GM23338 (cell line): ENCODE measurements at regions not wholly inside any gene's neighbourhood (a gene's known extent, or its start where the extent isn't known, plus 50 kb on each side); places are given as distances from the start of the nearest gene placed in this dataset.

ENCODE experiments used
- ATAC-seq: fragments of 200-7000 bp; cut with Tn5 transposase; 3 replicates; pipeline ENCODE4 v1.9.1; 2020
- DNase-seq: peaks from one replicate; pipeline ENCODE4 v3.0.0-alpha.2; 2015; ENCODE audit warnings: low spot score
- H2AFZ ChIP-seq: fragments of 200-600 bp; sonication (generic); 2 replicates; pipeline ENCODE4 v1.8.0; 2016; ENCODE audit warnings: antibody characterized with exemption, mild to moderate bottlenecking, moderate library complexity
- H3F3A ChIP-seq: fragments of 200-600 bp; sonication (generic); replicated peaks from 2 replicates; pipeline ENCODE4 v1.8.0; 2017; ENCODE audit warnings: antibody characterized with exemption, mixed run types, low read depth
- H3K27ac ChIP-seq: fragments of 200-600 bp; sonication (generic); 2 replicates; pipeline ENCODE4 v1.6.1; 2016; ENCODE audit warnings: low read depth
- H3K27me3 ChIP-seq: fragments of 200-600 bp; sonication (generic); 2 replicates; pipeline ENCODE4 v1.8.0; 2016; ENCODE audit warnings: mild to moderate bottlenecking, mixed run types, moderate library complexity; ENCODE audit not compliant: insufficient read depth
- H3K36me3 ChIP-seq: fragments of 200-600 bp; sonication (generic); 2 replicates; pipeline ENCODE4 v1.8.0; 2016; ENCODE audit warnings: mild to moderate bottlenecking; ENCODE audit not compliant: insufficient read depth
- H3K4me1 ChIP-seq: fragments of 200-600 bp; sonication (generic); 2 replicates; pipeline ENCODE4 v1.8.0; 2016; ENCODE audit warnings: mild to moderate bottlenecking, moderate library complexity; ENCODE audit not compliant: insufficient read depth
- H3K4me2 ChIP-seq: fragments of 200-600 bp; sonication (generic); 2 replicates; pipeline ENCODE4 v1.7.1; 2017; ENCODE audit warnings: mixed run types
- H3K4me3 ChIP-seq: fragments of 200-600 bp; sonication (generic); 2 replicates; pipeline ENCODE4 v1.6.1; 2016; ENCODE audit warnings: mixed run types
- H3K79me2 ChIP-seq: fragments of 200-600 bp; sonication (generic); replicated peaks from 2 replicates; pipeline ENCODE4 v1.8.0; 2017; ENCODE audit warnings: mild to moderate bottlenecking; ENCODE audit not compliant: insufficient read depth
- H3K9me2 ChIP-seq: fragments of 200-600 bp; sonication (generic); 2 replicates; pipeline ENCODE4 v1.8.0; 2017; ENCODE audit not compliant: insufficient read depth
- H4K20me1 ChIP-seq: fragments of 200-600 bp; sonication (generic); replicated peaks from 2 replicates; pipeline ENCODE4 v1.8.0; 2017; ENCODE audit warnings: mild to moderate bottlenecking; ENCODE audit not compliant: insufficient read depth
- H3K27ac Mint-ChIP-seq: 2 replicates; pipeline ENCODE4 v1.8.0; 2020; ENCODE audit warnings: inconsistent platforms, mild to moderate bottlenecking, moderate library complexity, mixed read lengths
- H3K27me3 Mint-ChIP-seq: 3 replicates; pipeline ENCODE4 v1.8.0; 2022; ENCODE audit warnings: low read depth, mild to moderate bottlenecking, moderate library complexity, mixed read lengths, inconsistent platforms; ENCODE audit not compliant: insufficient read depth, poor library complexity
- H3K36me3 Mint-ChIP-seq: 3 replicates; pipeline ENCODE4 v1.8.0; 2021; ENCODE audit warnings: low read depth, mild to moderate bottlenecking, inconsistent platforms, moderate library complexity, mixed read lengths
- H3K4me1 Mint-ChIP-seq: 3 replicates; pipeline ENCODE4 v1.8.0; 2020; ENCODE audit warnings: mild to moderate bottlenecking, inconsistent platforms, mixed read lengths
- H3K4me3 Mint-ChIP-seq: 3 replicates; pipeline ENCODE4 v1.8.0; 2021; ENCODE audit warnings: moderate library complexity, mild to moderate bottlenecking, inconsistent platforms, mixed read lengths
- H3K9me3 Mint-ChIP-seq: 3 replicates; pipeline ENCODE4 v1.8.0; 2020; ENCODE audit warnings: moderate library complexity, mild to moderate bottlenecking, inconsistent platforms, mixed read lengths
- CREB1 ChIP-seq: fragments of 250-450 bp; sonication (Bioruptor Pico); IDR thresholded peaks from 2 replicates; pipeline ENCODE4 v1.5.0; 2020; ENCODE audit warnings: low read depth, mild to moderate bottlenecking, moderate library complexity
- EZH2 ChIP-seq: fragments of 200-600 bp; sonication (generic); IDR thresholded peaks from one replicate; pipeline ENCODE4 v1.8.0; 2017; ENCODE audit warnings: antibody characterized with exemption, mild to moderate bottlenecking, low read depth; ENCODE audit not compliant: unreplicated experiment
- EZH2phosphoT487 ChIP-seq: fragments of 200-600 bp; sonication (generic); IDR thresholded peaks from one replicate; pipeline ENCODE4 v1.8.1; 2018; ENCODE audit warnings: antibody characterized with exemption; ENCODE audit not compliant: unreplicated experiment
- JUNB ChIP-seq: IDR thresholded peaks from one replicate; pipeline ENCODE4 v1.6.1; 2016; ENCODE audit warnings: antibody characterized with exemption; ENCODE audit not compliant: unreplicated experiment
- NANOG ChIP-seq: IDR thresholded peaks from 2 replicates; pipeline ENCODE4 v1.6.1; 2016; ENCODE audit warnings: antibody characterized with exemption, borderline replicate concordance
- POLR2AphosphoS5 ChIP-seq: IDR thresholded peaks from 2 replicates; pipeline ENCODE4 v1.6.1; 2016; ENCODE audit warnings: antibody characterized with exemption, low read depth
- ZNF114 ChIP-seq: fragments of 250-450 bp; sonication (Bioruptor Pico); IDR thresholded peaks from 2 replicates; pipeline ENCODE4 v1.5.0; 2020; ENCODE audit warnings: mild to moderate bottlenecking, moderate library complexity
- ZNF331 ChIP-seq: fragments of 250-450 bp; sonication (Bioruptor Pico); IDR thresholded peaks from 2 replicates; pipeline ENCODE4 v1.5.0; 2020; ENCODE audit warnings: low read depth, mild to moderate bottlenecking, moderate library complexity
- TF ChIP-seq, protein P1 (sequence below): IDR thresholded peaks from 2 replicates; pipeline ENCODE4 v1.6.1; 2016; ENCODE audit warnings: antibody characterized with exemption
- TF ChIP-seq, protein P2 (sequence below), 2 experiments: fragments of 200-600 bp in 1 of 2; sonication (generic) in 1 of 2; conservative IDR thresholded peaks; 2 replicates each; pipeline versions ENCODE4 v1.5.1 to v1.6.1; 2016 to 2017; ENCODE audit warnings: antibody characterized with exemption in 2 of 2, low read depth in 2 of 2, mild to moderate bottlenecking in 2 of 2, moderate library complexity in 1 of 2
- TF ChIP-seq, protein P3 (sequence below): IDR thresholded peaks from one replicate; pipeline ENCODE4 v1.6.1; 2018; ENCODE audit warnings: antibody characterized with exemption; ENCODE audit not compliant: unreplicated experiment

DNA sequence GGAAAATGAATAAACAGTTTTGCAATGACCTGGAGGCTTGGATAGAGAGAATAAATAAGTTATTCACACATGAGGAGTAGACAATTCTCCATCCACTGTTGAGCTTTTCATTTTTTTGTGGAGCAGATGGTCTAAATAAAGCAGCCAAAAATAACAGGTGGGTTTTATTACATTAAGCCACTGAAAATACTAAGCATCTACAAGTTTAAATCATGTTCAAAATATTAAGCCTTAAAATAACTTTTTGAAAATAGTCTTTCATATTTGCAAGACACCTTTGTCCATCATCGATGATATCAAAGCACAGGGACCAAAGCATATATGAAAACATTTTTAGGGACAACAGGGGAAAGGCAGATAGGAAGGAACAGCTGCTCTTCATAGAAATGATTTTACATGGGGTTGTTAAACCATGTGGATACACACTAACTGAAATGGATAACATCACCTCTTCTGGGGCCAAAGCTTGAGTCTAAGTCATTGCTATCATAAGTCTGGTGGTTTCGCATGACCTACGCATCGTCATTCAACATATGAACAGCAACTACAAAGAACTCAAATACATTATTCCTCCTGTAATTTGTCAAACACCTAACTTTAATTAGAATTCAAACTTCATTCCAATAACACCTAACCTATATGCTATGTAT lies 197.6 kb upstream of the CHST9 start:
- peaks cover 7% of the 10 kb centered on the region; the same call in 2 of the 3 replicates for H3K4me1 Mint-ChIP-seq

DNA sequence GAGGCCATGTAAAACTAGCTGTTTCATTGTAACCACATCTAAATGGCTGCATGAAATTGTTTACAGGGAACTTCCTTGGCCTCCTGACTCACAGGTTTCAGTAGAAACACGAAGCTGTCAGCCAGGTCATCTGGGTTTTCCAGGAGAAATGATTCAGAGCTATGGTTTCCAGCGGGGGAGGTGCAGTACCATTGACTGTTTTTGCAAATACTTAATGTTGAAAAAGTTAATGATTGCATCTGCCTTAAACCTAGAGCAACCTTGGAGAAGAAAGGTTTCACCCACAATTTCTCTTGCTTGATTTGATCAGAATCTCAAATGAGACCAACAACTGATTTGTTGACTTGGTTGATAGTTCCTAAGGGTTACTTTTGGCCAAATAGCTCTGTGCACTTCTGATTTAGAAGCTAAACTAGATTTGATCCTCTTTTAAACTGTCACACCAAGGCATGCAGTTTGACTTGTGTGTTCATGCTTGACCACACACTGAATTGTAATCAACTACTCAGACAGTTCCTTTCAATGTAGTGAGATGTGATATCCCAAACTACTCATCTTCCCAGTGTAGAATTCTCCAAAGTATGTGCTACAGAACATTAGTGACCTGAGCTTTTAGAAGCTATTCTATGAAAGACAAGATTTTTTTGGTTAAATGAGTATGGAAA lies 193.5 kb upstream of the CHST9 start:
- Histone ChIP-seq H3K79me2 (no peaks in the 10 kb centered on the region), H3K27ac (no peak overlapping the region), H3F3A (no peaks in the 10 kb centered on the region), H3K9me2 (no peaks in the 10 kb centered on the region), H3K36me3 (no peaks in the 10 kb centered on the region), H2AFZ (peak overlapping the region; percentile 63), H3K4me3 (no peak overlapping the region), H3K27me3 (no peaks in the 10 kb centered on the region), H3K4me1 (no peaks in the 10 kb centered on the region), H3K4me2 (no peak overlapping the region), H4K20me1 (no peaks in the 10 kb centered on the region)
- Mint-ChIP-seq H3K27me3 (peaks cover 6% of the 10 kb centered on the region), H3K4me1 (peaks cover 7% of the 10 kb centered on the region; the same call in 2 of the 3 replicates), H3K9me3 (no peaks in the 10 kb centered on the region), H3K4me3 (no peak overlapping the region), H3K27ac (no peak overlapping the region), H3K36me3 (no peaks in the 10 kb centered on the region)
- TF ChIP-seq NANOG (no peak), CREB1 (no peak), EZH2 (no peak), ZNF114 (CRISPR knock-in tag) (no peak), POLR2AphosphoS5 (no peak), JUNB (no peak), EZH2phosphoT487 (no peak), ZNF331 (no peak)
- TF ChIP-seq, protein P1, sequence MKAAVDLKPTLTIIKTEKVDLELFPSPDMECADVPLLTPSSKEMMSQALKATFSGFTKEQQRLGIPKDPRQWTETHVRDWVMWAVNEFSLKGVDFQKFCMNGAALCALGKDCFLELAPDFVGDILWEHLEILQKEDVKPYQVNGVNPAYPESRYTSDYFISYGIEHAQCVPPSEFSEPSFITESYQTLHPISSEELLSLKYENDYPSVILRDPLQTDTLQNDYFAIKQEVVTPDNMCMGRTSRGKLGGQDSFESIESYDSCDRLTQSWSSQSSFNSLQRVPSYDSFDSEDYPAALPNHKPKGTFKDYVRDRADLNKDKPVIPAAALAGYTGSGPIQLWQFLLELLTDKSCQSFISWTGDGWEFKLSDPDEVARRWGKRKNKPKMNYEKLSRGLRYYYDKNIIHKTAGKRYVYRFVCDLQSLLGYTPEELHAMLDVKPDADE: no peak
- TF ChIP-seq, protein P2, sequence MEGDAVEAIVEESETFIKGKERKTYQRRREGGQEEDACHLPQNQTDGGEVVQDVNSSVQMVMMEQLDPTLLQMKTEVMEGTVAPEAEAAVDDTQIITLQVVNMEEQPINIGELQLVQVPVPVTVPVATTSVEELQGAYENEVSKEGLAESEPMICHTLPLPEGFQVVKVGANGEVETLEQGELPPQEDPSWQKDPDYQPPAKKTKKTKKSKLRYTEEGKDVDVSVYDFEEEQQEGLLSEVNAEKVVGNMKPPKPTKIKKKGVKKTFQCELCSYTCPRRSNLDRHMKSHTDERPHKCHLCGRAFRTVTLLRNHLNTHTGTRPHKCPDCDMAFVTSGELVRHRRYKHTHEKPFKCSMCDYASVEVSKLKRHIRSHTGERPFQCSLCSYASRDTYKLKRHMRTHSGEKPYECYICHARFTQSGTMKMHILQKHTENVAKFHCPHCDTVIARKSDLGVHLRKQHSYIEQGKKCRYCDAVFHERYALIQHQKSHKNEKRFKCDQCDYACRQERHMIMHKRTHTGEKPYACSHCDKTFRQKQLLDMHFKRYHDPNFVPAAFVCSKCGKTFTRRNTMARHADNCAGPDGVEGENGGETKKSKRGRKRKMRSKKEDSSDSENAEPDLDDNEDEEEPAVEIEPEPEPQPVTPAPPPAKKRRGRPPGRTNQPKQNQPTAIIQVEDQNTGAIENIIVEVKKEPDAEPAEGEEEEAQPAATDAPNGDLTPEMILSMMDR (conservative IDR thresholded peaks at IDR 0.05; ENCODE audit: low read depth in 2 of 2): no peak
- TF ChIP-seq, protein P3, sequence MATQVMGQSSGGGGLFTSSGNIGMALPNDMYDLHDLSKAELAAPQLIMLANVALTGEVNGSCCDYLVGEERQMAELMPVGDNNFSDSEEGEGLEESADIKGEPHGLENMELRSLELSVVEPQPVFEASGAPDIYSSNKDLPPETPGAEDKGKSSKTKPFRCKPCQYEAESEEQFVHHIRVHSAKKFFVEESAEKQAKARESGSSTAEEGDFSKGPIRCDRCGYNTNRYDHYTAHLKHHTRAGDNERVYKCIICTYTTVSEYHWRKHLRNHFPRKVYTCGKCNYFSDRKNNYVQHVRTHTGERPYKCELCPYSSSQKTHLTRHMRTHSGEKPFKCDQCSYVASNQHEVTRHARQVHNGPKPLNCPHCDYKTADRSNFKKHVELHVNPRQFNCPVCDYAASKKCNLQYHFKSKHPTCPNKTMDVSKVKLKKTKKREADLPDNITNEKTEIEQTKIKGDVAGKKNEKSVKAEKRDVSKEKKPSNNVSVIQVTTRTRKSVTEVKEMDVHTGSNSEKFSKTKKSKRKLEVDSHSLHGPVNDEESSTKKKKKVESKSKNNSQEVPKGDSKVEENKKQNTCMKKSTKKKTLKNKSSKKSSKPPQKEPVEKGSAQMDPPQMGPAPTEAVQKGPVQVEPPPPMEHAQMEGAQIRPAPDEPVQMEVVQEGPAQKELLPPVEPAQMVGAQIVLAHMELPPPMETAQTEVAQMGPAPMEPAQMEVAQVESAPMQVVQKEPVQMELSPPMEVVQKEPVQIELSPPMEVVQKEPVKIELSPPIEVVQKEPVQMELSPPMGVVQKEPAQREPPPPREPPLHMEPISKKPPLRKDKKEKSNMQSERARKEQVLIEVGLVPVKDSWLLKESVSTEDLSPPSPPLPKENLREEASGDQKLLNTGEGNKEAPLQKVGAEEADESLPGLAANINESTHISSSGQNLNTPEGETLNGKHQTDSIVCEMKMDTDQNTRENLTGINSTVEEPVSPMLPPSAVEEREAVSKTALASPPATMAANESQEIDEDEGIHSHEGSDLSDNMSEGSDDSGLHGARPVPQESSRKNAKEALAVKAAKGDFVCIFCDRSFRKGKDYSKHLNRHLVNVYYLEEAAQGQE: no peak
- DNase-seq: no peak
- ATAC-seq: no peak

More for the DNA sequence above, 197.6 kb upstream of the CHST9 start:
- Mint-ChIP-seq H3K36me3 (no peaks in the 10 kb centered on the region), H3K27me3 (no peaks in the 10 kb centered on the region), H3K9me3 (no peaks in the 10 kb centered on the region), H3K4me3 (no peak overlapping the region), H3K27ac (no peak overlapping the region)
- no peaks in the 10 kb centered on the region for H3K4me1 ChIP-seq
- H3K79me2 ChIP-seq: no peaks in the 10 kb centered on the region
- H3K4me2 ChIP-seq: no peak overlapping the region
- H3K9me2 ChIP-seq: no peaks in the 10 kb centered on the region
- H3K27me3 ChIP-seq: no peaks in the 10 kb centered on the region
- no peaks in the 10 kb centered on the region for H4K20me1 ChIP-seq
- H3F3A ChIP-seq: no peaks in the 10 kb centered on the region
- TF ChIP-seq CREB1: no peak
- TF ChIP-seq, protein P3: no peak
- ATAC-seq (no peak), DNase-seq (no peak)
- no peak overlapping the region for H2AFZ ChIP-seq
- no peak overlapping the region for H3K27ac ChIP-seq
- no peaks in the 10 kb centered on the region for H3K36me3 ChIP-seq
- no peak overlapping the region for H3K4me3 ChIP-seq
